NB4 (cell line): ENCODE measurements at regions not wholly inside any gene's neighbourhood (a gene's known extent, or its start where the extent isn't known, plus 50 kb on each side); places are given as distances from the start of the nearest gene placed in this dataset.

Experiments
- DNase-seq: peaks from one replicate; pipeline ENCODE4 v3.0.0; 2010; ENCODE audit warnings: low read depth
- H3K4me3 ChIP-seq: one replicate; pipeline ENCODE4 v1.5.1; 2011; ENCODE audit warnings: mild to moderate bottlenecking, low read depth, low read length, moderate library complexity
- CTCF ChIP-seq: IDR thresholded peaks from one replicate; pipeline ENCODE4 v1.5.1; 2012; ENCODE audit warnings: low read depth, low read length
- MAX ChIP-seq: IDR thresholded peaks from 2 replicates; pipeline ENCODE4 v1.6.1; 2011; ENCODE audit warnings: low read depth, low read length
- MYC ChIP-seq: IDR thresholded peaks from 2 replicates; pipeline ENCODE4 v1.6.1; 2011; ENCODE audit warnings: low read depth, low read length
- POLR2A ChIP-seq: IDR thresholded peaks from 2 replicates; pipeline ENCODE4 v1.6.1; 2011; ENCODE audit warnings: mild to moderate bottlenecking; ENCODE audit not compliant: insufficient read length; ENCODE audit errors: extremely low read depth

GRCh38 chr6:28816339-28816908 lies 107.4 kb downstream of the TRIM27 start:
- H3K4me3 ChIP-seq, result no peak overlapping the region
- DNase-seq, result no peak
- TF ChIP-seq MYC, result no peak
- TF ChIP-seq POLR2A, result no peak
- no peak for TF ChIP-seq CTCF
- no peak for TF ChIP-seq MAX

- peak; percentile 92 for DNase-seq
- H3K4me3 ChIP-seq, result peak overlapping the region; percentile 49
- no peak for TF ChIP-seq CTCF
- no peak for TF ChIP-seq POLR2A
- TF ChIP-seq MAX, result peak; percentile 16; the same call in 1 of the 2 replicates
These were observed 106.6 kb downstream of the TRIM27 start for GRCh38 chr6:28816909-28817807.

GRCh38 chr6:28817808-28818145 lies 106.0 kb downstream of the TRIM27 start:
- TF ChIP-seq MAX (no peak), CTCF (no peak), POLR2A (no peak), MYC (no peak)
- peak; percentile 35 for DNase-seq
- peak overlapping the region; percentile 49 for H3K4me3 ChIP-seq

- H3K4me3 ChIP-seq, result peak overlapping the region; percentile 16
These were observed 98.7 kb downstream of the TRIM27 start for GRCh38 chr6:28824793-28825731.

More at GRCh38 chr6:28824793-28825731, 98.7 kb downstream of the TRIM27 start:
- no peak for DNase-seq
- TF ChIP-seq CTCF, result no peak
- TF ChIP-seq MYC, result no peak
- no peak for TF ChIP-seq POLR2A
- no peak for TF ChIP-seq MAX
